KOPT-K1 (cell line): ENCODE measurements at regions not wholly inside any gene's neighbourhood (a gene's known extent, or its start where the extent isn't known, plus 50 kb on each side); places are given as distances from the start of the nearest gene placed in this dataset.
"Not testable (repeated sequence)": the region's sequence is repeated elsewhere in the genome, so short reads cannot be mapped to it uniquely, and the experiment has no call there.

Source experiments
- H3K27ac ChIP-seq: fragments of 200-600 bp; sonication (generic); 2 replicates; pipeline ENCODE4 v1.5.1; 2016; ENCODE audit warnings: antibody characterized with exemption, mild to moderate bottlenecking, low read depth, low read length; ENCODE audit not compliant: poor library complexity, severe bottlenecking
- H3K36me3 ChIP-seq: fragments of 200-600 bp; sonication (generic); 2 replicates; pipeline ENCODE4 v1.5.1; 2017; ENCODE audit warnings: antibody characterized with exemption, mild to moderate bottlenecking, low read length, moderate library complexity; ENCODE audit not compliant: insufficient read depth
- H3K9me3 ChIP-seq: fragments of 200-600 bp; sonication (generic); 2 replicates; pipeline ENCODE4 v1.5.1; 2017; ENCODE audit warnings: antibody characterized with exemption, low read length, mild to moderate bottlenecking; ENCODE audit not compliant: insufficient read depth, poor library complexity, severe bottlenecking

DNA sequence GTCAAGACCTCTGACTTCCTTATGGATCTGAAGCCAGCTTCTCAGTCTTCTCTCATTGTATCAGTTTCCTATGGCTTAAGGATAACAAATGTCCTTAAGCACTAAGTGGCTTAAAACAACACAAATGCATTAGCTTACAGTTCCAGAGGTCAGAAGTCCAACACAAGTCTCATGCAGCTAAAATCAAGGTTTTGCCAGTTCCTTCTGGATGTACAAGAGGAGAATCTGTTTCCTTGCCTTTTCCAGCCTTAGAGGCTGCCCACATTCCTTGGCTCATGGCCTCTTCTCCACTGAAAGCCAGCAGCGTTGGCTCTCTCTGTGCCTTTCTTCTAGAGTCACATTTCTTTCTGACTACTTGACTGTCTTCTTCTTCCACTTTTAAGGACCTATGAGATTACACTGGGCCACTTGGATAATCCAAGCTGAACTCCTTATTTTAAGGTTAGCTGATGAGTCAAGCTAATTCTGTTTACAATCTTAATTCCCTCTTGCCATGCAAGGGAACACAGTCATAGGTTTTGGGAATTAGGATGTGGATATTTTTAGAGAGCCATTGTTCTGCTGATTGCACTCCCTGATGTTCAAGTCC, 179.0 kb downstream of the BCAS1 start:
- Histone ChIP-seq H3K9me3 (no peaks in the 10 kb centered on the region), H3K36me3 (no peaks in the 10 kb centered on the region), H3K27ac (no peak overlapping the region)

DNA sequence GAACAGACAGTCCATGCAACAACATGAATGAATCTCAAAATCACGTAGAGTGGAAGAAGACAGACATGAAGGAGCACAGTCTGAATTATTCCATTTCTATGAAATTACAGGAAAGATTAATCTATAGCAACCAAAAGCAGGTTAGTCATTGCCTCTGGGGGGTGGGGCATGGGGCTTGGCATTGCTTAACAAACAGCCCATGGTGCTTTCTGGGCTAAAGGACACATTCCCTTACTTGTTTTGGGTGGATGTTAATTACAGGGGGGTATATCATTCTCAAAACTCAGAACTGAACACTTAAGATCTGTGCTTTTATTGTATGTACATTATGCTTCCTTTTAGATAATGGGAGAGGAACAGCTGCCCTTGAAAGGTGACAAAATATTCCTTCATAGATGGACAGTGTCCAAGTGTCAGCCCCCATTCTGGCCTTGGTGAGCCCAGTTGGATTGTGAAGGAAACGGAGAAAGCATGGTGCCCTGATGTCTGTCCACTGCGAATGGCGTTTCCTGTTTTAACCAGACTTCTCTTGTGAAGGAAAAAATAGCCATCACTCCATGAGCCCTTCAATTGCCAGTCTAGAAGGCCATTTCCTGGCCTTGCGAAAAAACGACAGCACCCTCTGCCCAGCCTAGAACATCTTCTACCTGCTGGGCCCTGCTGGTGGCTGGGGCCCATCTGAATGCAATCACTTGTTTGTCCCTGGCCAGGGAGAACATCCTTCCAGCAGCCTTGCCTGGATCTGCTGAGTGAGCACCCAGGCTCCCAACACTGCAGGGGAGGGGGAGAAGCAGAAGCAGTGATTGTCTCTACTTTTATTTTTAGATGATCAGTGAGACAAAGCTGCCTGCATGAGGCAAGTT, 179.7 kb downstream of the BCAS1 start:
- H3K9me3 ChIP-seq, result no peaks in the 10 kb centered on the region
- no peak overlapping the region for H3K27ac ChIP-seq
- H3K36me3 ChIP-seq, result no peaks in the 10 kb centered on the region

DNA sequence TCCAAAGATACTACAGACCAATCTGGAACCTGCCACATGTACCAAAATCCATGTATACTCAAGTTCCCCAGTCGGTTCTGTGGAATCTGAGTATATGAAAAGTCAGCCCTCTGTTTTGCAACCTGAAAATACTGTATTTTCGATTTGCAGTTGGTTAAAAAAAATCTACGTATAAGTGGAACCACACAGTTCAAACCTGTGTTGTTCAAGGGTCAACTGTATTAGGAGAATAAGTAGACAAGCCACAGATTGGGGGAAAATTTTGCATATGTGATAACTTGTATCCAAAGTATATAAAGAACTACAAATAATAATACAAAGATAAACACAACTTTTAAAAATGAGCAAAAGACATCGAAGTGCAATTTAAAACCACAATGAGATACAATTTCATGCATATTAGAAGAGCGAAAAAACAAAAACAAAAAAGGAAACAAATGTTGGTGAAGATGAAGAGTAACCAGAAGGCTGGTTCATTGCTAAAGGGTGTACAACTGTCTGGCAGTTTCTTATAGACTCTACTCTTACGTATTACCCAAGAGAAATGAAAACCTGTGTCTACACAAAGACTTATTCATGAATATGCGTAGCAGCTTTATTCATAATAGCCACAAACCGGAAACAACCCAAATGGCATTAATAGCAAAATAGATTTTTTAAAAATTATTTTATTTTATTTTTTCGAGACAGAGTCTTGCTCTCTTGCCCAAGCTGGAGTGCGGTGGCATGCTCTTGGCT, 180.8 kb downstream of the BCAS1 start:
- Histone ChIP-seq H3K27ac (no peak overlapping the region), H3K9me3 (no peaks in the 10 kb centered on the region), H3K36me3 (no peaks in the 10 kb centered on the region)

DNA sequence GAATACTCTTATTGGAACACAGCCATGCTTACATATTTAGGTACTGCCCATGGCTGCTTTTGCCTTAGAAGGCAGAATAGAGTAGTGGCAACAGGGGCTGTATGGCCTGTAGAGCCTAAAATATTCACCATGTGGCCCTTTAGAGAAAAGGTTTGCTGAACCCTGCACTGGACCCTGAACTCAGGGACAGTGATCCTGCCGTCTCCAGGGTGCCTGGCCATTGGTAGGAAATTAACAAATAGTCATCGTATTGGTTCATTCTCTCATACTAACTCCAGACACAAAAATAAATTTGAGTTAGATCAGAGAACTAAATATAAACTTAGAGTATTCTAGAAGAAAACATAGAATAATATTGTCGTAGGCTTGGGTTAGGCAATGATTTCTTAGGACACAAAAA, 181.4 kb downstream of the BCAS1 start:
- Histone ChIP-seq H3K27ac (peak overlapping the region; percentile 3), H3K9me3 (no peaks in the 10 kb centered on the region), H3K36me3 (no peaks in the 10 kb centered on the region)

DNA sequence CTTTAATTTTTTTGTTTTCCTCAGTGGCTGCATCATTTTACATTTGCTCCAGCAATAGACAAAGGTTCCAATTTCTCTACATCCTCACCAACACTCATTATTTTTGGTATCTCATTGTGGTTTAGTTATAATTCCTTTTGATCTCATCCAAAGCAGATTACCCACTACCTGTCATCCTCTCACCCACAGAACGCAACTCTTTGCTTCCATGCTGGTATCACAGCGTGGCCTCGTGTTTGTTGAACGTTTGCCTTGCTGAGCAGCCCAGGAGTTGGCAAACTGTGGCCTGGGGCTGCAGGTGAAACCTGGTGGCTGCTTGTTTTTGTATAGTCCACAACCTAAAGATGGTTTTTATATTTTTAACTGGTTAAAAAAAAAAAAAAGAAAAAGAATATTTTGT, 181.9 kb downstream of the BCAS1 start:
- no peaks in the 10 kb centered on the region for H3K36me3 ChIP-seq
- H3K9me3 ChIP-seq, result no peaks in the 10 kb centered on the region
- peak overlapping the region; percentile 19 for H3K27ac ChIP-seq

DNA sequence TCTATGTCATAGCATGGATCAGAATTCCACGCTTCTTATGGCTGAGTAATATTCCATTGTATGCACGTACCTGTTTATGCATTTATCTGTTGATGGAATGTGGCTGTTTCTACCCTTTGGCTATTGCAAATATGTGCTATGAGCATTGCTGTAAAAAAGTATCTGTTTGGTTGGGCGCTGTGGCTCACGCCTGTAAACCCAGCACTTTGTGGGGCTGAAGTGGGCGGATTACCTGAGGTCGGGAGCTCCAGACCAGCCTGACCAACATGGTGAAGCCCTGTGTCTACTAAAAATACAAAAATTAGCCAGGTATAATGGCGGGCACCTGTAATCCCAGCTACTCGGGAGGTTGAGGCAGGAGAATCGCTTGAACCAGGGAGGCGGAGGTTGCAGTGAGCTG, 182.4 kb downstream of the BCAS1 start:
- no peaks in the 10 kb centered on the region for H3K9me3 ChIP-seq
- H3K27ac ChIP-seq, result no peak overlapping the region
- H3K36me3 ChIP-seq, result no peaks in the 10 kb centered on the region

DNA sequence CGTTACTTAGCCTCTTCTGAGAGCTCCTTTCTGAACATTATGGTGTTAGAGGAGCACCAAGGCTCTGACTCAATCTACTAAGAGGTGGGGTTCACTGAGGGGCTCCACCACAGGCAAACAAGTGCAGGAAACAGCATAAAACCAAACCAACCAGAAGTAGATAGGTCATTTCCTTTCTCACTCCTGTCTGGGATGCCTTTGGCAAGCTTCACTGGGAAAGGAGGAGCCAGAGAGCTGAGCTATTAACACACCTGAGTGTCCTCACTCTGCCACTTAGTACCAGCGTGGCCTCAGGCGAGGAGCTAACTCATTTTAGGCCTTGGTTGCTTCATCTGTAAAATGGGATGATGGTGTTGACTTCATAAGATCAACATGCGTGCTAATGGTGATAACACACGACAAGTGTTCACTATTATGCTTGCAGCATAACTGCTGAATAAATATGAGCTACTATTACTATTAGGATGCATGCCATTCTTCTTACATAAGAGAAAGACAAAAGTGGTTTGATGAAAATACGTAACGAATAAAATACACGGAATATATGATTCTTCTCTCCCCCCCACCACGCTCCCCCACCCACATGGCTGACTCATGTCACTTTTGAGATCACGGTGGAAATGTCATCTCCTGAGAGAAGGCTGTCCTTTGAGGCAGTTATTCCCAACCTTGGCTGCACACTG, 185.4 kb downstream of the BCAS1 start:
- Histone ChIP-seq H3K27ac (peak overlapping the region; percentile 59), H3K9me3 (no peaks in the 10 kb centered on the region), H3K36me3 (no peaks in the 10 kb centered on the region)

DNA sequence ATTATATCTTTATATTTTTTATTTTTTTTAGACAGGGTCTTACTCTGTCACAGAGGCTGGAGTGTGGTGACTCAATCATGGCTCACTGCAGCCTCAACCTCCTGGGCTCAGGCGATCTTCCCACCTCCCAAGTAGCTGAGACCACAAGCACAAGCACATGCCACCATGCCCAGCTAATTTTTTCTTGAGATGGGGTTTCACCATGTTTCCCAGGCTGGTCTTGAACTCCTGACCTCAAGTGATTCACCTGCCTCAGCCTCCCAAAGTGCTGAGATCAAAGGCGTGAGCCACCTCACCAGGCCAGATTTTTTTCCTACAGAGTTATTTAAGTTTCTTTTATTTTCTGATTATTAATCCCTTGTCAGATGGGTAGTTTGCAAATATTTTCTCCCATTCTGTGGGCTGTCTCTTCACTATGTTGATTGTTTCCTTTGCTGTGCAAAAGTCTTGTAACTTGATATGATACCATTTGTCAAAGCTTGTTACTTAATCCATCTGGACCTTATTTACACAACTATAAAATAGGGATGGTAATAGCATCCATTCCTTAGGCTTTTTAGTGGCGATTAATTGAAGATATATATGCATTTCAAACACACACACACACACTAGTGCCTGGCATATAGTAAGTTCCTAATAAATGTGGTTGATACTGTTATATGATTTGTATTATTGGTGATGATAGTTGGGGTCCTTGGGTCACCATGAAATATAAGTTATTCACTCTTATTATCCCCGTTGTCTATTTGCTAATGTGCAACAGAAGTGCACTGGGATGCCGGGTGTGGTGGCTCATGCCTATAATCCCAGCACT, 187.1 kb downstream of the BCAS1 start:
- Histone ChIP-seq H3K9me3 (no peaks in the 10 kb centered on the region), H3K36me3 (no peaks in the 10 kb centered on the region), H3K27ac (no peak overlapping the region)

DNA sequence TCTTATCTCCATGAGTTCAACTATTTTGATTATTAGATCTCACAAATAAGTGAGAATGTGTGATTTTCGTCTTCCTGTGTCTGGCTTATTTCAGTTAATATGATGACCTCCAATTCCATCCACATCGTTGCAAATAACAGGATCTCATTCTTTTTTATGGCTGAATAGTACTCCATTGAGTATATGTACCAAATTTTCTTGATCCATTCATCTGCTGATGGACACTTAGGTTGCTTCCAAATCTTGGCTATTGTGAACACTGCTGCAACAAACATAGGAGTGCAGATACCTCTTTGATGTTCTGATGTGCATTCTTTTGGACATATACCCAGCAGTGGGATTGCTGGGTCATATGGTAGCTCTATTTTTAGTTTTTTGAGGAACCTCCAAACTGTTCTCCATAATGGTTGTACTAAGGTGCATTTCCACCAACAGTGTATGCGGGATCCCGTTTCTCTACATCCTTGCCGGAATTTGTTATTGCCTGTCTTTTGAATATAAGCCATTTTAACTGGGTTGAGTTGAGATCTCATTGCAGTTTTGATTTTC, 187.9 kb downstream of the BCAS1 start:
- H3K36me3 ChIP-seq, H3K27ac ChIP-seq, H3K9me3 ChIP-seq: not testable (repeated sequence)

DNA sequence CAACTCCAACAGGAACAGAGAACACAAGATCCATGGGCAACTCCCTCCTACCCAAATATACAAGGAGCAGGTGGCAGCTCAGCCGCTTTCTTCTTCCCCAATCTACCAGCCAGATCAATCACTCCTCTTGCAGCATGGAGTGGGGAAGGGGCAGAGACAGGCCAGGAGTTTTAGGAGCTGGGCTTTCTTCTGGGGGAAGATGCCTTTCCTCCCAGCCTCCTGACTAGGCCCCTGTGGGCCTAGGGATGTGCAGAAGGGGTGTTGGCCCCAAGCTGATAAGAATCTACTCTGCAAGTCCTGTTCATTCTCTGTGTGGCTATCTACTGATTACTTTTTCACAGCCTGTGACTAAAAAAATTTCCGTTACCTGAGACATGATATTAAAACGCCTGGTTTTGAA, 189.0 kb downstream of the BCAS1 start:
- Histone ChIP-seq H3K36me3 (no peaks in the 10 kb centered on the region), H3K27ac (no peak overlapping the region), H3K9me3 (no peaks in the 10 kb centered on the region)

DNA sequence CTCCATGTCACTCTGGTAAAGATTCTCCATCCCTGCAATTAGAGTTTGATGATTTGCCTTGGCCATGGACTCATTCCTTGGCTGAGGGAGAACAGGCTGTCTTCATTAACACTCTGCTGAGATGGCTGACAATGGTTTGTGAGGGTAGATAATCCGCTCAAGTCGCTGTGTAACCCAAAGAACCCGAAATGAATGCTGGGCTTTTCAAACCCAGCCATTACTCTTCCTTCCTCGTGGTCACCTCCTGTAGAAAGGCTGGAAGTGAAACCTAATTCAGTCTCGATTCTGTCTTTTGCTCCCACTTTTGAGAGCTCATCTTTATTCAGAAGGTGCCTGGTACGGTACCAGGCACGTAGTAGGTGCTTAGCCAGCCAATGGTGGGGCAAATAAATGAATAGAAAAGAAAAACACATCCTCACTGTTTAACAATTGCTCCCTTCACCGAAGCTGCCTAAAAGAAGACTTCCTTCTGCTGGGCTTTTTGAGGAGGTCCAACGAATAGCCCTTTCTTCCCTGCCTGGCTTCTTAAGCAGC, 190.2 kb downstream of the BCAS1 start:
- Histone ChIP-seq H3K27ac (no peak overlapping the region), H3K36me3 (no peaks in the 10 kb centered on the region), H3K9me3 (no peaks in the 10 kb centered on the region)

DNA sequence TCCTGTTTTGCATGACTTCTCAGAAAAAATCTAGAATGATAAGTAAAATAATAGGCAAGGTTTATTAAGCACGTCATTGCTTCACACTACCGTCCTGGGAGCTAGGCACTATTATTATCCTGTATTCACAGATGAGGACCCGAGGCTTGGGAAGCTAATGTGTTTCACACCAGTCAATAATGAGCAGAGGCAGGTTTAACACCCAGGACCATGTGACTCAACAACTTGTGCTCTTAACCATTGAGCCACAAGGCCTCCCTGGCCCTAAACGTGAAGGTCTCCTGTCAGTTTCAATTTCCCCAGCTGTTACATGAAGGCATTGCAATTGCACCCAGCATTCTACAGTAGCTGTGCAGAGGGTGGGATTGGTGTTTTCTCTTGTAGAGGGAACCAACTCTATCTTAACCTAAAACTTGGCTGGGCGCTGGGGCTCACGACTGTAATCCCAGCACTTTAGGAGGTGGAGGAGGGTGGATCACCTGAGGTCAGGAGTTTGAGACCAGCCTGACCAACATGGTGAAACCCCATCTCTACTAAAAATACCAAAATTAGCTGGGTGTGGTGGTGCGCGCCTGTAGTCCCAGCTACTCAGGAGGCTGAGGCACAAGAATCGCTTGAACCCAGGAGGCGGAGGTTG, 191.2 kb downstream of the BCAS1 start:
- Histone ChIP-seq H3K9me3 (no peaks in the 10 kb centered on the region), H3K36me3 (no peaks in the 10 kb centered on the region), H3K27ac (no peak overlapping the region)

DNA sequence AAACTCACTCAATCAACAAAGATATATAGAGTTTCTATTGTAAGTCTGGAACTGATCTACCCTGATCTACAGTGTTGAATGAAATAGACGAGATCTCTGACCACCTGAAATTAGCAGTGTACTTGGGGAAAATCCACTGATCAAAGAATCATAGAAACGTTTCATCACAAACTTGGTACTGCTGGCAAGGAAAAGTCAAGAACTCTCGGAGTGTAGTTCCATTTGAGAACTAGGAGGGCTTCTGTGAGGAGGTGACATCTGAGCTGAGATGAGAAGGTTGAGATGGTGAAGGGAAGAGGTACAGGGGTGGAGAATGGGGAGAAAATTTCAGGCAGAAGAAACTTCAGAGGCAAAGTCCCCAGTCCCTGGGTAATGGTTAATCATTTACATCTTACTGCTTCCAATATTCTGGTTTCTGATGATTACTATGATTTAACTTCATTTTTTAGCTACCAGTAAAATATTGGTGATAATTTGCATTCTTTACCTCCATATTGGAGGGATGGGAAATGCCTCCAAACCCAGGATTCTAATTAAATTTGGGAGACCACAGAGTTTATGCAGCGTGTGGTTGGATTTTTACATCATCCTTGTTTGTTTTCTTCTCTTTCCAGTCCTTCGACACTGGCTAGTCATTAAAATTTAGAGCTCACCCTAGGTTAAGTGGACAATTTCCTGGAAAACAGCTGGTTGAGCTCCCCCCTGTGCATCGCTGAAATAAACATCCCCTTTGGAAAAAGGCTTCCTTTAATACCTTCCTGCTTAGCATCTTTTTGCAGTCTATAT, 191.9 kb downstream of the BCAS1 start:
- H3K9me3 ChIP-seq, result no peaks in the 10 kb centered on the region
- H3K27ac ChIP-seq, result no peak overlapping the region
- no peaks in the 10 kb centered on the region for H3K36me3 ChIP-seq
